Activated CD4-positive, CD25-positive, alpha-beta regulatory T cell treated with anti-CD3 and anti-CD28 coated beads, Interleukin-2, amount 50 U/mL, for 72 hours (primary cell): ENCODE measurements at regions not wholly inside any gene's neighbourhood (a gene's known extent, or its start where the extent isn't known, plus 50 kb on each side); places are given as distances from the start of the nearest gene placed in this dataset.
"Not testable (repeated sequence)": the region's sequence is repeated elsewhere in the genome, so short reads cannot be mapped to it uniquely, and the experiment has no call there.

ENCODE experiments used
- DNase-seq: peaks from one replicate; pipeline ENCODE4 v3.0.0; 2021

DNA sequence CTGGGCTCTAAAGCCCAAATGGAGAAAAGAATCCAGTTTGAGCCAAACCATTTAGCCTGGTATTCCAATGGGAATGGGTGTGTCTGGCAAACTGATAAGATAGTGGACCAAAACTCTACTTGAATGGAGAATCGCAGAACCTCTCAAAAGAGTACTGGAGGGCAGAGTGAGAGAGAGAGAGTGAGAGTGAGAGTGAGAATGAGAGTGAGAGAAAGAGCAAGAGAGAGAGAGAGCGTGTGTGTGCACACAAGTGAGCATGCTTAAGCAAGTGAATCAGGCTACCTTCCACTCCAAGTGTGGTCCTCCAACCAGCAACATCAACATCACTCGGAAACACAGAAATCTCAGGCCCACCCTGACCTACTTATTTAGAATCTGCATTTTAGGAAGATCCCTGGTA lies 58.8 kb downstream of the UQCRFS1 start:
- DNase-seq, result no peak

DNA sequence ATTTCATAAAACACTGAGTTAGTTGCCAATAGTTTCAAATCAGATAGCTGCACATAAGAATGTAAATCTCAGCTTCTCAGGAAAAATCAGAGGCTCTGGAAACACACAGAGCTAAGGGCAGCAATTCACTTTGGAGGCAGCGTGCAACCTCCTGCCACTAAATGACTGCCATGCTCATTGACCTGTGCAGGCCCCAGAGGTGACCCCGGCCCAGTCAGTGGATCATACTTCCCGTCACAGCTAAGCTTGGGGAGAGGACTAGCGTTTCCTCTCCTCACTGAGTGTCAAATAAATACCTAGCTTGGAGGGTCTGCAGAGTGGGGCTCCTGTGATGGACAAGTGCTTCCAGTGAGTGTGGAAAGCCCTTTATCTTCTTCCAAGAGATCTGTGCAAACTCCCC lies 67.2 kb downstream of the UQCRFS1 start:
- DNase-seq, result no peak

DNA sequence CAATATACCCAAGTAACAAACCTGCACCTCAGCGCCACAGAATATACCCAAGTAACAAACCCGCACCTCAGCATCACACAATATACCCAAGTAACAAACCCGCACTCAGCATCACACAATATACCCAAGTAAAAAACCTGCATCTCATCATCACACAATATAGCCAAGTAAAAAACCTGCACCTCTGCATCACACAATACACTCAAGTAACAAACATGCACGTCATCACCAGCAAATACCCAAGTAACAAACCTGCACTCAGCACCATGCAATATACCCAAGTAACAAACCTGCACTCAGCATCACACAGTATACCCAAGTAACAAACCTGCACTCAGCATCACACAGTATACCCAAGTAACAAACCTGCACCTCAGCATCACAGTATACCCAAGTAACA lies 69.8 kb downstream of the UQCRFS1 start:
- DNase-seq, result no peak

DNA sequence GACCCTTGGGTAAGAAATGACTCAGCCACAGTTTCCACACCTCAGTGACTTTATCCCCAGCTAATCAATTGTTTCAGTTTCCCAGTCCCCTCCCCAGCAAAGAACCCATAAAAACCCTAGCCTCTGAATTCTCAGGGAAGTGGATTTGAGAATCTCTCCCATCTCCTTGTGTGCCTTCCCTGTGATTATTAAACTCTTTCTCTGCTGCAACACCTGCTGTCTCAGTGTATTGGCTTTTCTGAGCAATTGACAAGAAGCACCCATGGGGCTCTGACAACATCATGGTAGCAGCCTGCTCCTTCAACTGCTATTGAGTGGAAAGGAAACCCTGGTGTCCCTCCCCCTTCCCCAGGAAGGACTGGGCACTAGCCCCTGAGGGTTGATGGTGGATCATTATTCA lies 73.7 kb downstream of the UQCRFS1 start:
- no peak for DNase-seq

DNA sequence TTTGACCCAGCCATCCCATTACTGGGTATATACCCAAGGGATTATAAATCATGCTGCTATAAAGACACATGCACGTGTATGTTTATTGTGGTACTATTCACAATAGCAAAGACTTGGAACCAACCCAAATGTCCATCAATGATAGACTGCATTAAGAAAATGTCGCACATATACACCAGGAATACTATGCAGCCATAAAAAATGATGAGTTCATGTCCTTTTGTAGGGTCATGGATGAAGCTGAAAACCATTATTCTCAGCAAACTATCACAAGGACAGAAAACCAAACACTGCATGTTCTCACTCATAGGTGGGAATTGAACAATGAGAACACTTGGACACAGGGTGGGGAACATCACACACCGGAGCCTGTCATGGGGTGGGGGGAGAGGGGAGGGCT lies 74.7 kb downstream of the UQCRFS1 start:
- not testable (repeated sequence) for DNase-seq

DNA sequence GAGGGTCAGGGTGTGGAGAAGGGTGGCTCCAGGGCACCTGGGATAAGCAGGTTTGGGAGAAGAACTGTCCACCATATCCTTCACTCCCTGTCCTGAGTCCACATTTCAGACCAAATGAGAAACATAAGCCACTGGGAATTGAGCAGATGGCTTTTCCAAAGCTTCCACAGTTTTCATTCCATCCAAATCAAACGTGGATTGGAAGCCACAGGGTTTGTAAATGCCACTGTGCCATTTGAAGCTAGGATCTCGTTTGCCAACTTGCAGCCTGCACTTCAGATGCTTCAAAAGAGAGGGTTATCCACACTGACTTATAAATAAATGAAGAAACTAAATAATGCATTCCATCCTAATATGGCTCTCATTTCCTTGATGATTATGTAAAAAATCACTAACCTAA lies 81.5 kb downstream of the UQCRFS1 start:
- DNase-seq, result no peak

DNA sequence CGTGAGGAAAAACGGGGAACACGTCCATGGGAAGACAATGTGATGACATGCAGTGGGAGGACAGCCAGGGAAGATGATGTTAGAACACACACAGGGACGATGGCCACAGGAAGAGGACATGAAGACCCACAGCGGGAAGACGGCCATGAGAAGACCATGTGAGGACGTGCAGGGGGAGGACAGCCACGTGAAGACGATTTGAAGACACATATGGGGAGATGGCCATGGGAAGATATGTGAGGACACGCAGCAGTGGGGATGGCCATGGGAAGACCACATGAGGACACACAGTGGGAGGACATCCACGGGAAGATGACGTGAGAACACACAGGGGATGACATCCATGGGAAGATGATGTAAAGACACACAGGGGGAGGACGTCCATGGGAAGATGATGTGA lies 83.8 kb downstream of the UQCRFS1 start:
- no peak for DNase-seq

DNA sequence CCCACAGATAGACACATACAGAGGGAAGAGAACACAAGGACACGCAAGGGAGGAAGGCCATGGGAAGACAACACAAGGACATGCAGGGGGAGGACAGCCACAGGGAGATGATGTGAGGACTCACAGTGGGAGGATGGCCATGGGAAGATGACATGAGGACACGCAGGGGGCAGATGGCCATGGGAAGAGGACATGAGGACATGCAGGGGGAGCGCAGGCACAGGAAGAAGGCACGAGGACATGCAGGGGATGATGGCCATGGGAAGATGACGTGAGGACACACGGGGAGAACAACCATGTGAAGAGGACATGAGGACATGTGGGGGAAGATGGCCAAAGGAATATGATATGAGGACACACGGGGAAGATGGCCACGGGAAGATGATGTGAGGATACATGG lies 84.7 kb downstream of the UQCRFS1 start:
- DNase-seq, result no peak

DNA sequence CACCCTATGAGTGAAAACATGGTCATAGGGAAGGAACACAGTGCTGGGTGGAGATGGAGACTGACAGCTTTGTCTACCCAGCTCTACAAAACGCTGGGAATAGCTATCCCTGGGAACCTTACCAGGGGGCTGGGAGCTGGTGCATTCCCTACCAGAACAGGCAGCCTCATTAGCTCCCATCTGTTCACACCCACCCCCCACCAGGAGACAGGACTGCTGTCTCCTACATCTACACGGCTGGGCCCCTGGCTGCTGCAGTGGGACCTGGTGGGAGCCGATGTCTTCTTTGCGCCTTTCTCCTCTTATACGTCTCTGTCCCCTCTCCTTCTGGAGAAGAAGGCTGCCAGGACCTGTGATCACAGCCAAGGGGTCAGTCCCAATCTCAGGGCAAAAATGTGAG lies 90.8 kb downstream of the UQCRFS1 start:
- DNase-seq, result no peak

DNA sequence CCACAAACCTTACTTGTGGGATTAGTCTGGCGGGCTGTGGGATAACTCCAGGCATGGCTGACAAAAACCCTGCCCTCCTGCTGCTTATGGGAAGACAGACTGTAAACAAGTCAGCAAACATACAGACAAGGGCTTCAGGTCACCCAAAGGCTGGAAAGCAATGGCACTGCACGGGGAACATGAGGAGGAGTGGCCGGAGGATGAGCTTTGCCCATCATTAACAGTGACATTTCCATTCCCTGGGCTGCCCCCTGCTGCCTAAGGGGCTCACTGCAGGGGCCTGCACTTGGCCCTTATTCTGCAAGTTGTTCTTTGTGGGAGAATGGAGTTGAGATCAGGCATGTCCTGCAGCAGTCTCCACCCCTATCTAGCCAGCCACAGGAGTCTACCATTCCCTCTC lies 91.3 kb downstream of the UQCRFS1 start:
- DNase-seq, result no peak

DNA sequence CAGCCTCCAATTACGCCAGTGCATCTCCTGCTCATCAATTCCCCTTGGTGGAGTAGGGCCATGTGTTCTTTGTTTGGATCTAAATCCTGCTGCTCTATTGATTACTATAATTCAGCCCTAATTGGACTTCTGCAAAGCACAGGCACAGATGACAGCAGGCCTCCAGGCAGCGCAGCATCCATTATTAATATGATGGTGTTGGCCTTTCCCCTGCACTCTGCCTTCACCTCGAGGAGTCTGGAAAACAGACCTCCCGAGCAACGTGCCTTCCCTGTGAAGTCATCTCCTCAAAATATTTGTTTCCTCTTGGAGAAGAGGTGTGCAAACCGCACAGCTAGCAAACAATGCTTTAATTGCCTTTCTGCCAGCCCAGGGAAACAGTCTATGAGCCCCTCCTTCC lies 92.5 kb downstream of the UQCRFS1 start:
- no peak for DNase-seq

DNA sequence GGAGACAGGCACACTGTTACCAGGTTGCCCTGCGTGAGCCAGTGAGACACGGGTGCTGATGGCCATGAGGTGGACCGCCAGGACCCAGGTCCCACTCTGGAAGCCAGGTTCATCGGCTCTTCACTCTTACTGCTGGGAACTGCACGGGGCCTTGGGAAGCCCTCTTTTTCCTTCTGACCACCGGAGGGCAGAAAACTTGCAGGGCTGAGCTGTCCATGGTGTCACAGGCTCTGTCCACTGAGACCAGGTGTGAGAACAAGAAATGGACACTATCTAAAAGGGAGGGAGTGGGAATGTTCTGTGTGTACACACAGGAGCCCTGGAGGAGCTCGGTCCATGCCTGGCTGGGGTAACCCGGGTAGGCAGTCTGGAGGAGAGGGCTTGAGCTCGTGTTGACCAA lies 93.4 kb downstream of the UQCRFS1 start:
- DNase-seq, result no peak

DNA sequence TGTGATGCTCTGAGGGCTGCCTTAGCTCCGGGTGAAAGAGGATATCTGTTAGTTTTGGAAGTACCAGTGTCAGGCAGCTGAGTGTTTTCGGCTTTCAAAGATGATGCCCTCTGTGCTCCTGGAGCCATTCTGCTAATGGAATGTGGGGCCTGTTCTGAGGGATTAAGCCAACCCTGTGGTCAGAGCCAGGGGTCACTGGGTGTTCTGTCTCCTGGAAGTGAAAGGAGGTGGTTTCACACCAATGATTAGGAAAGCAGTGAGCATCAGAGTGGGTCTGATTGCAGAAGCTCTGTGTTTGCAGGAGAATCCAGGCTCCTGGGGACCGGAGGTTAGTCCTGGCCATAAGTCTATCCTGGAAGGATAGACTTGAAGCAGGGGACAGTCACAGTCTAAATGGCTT lies 94.6 kb downstream of the UQCRFS1 start:
- DNase-seq, result no peak

DNA sequence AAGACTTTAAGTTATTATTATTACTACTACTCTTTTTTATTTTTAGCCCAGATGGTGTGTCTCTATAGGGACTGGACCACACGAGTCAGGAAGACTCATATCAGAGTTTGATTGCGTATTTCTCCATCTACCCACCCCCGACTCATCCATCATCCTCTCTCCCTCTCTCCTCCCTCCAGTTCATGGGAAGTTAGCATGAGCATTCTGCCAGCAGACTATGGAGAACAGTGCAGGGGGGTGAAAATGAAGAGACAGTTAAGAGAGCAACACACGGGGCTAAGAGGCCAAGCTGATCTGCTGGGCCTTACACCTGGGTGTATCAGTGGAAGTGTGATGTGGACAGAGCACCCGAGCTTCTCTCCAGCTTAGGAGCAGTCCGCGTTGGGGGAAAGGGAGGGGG lies 95.0 kb downstream of the UQCRFS1 start:
- DNase-seq, result no peak

DNA sequence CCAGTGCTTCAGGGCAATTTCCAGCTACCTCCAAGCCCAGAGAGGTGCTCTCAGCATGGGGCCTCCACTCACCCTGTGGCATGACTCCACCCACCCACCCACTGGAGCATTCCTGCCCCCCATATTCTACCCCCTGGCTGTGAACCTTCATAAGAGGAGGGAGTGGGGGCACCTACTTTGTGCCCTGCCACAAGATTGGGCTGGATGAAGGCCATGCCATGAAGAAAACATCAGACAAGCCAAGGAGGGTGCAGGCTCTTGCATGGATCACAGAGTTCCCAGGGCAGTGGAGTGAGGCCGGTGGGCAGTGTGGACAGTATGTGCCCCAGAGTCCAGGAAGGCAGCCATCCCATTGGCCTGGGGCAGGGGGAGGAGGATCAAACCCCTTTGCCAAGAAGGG lies 97.8 kb downstream of the UQCRFS1 start:
- no peak for DNase-seq

DNA sequence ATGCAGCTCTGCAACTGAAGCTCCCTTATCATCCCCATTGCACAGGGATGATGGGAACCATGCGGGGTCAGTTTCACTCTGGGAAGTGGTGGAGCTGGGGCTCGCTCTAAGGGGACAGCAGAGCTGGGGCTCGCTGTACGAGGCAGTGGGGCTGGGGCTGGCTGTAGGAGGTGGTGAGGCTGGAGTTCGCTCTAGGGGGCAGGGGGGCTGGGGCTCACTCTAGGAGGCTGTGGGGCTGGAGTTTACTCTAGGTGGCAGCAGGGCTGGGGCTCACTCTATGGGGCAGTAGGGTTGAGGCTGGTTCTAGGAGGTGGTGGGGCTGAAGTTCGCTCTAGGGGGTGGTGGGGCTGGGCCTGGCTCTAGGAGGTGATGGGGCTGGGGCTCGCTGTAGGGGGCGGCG lies 99.1 kb downstream of the UQCRFS1 start:
- no peak for DNase-seq

DNA sequence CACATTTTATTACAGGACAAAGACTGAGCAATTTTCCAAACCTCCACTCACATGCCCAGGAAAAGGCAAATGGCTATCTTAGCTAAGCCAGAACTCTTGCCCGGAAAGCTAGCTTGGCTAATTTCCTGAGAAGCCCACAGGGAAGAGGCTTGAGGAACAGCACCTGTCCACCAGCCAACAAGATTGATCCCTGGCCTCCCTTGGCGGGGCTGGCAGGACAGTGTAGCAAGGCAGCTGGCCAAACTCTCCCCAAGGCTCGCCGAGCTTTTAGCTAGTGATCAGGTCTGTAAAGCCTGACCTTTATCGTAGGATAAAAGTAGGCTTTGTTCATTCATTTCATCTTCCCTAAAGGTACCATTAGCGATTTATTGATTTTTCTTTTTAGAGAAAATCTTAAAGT lies 101.4 kb downstream of the UQCRFS1 start:
- DNase-seq, result no peak

DNA sequence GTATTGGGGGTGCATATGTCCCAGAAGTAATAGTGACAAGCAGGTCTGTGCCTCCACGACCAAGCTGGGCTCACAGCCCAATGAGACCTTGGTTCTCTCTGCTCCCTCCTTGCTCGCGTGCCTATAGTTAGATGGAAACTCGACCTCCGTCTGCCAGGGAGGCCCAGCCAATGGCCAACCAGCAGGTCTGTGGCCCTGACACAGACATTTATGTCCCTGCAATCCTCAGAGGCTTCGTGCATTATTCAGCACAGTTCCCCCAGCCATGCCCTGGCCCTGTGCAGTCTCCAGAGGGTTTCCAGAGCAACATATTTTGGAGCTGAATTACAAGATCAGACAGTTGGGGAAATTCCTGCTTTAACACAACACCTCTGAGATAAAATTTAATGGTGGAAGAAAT lies 105.1 kb downstream of the UQCRFS1 start:
- DNase-seq, result no peak

DNA sequence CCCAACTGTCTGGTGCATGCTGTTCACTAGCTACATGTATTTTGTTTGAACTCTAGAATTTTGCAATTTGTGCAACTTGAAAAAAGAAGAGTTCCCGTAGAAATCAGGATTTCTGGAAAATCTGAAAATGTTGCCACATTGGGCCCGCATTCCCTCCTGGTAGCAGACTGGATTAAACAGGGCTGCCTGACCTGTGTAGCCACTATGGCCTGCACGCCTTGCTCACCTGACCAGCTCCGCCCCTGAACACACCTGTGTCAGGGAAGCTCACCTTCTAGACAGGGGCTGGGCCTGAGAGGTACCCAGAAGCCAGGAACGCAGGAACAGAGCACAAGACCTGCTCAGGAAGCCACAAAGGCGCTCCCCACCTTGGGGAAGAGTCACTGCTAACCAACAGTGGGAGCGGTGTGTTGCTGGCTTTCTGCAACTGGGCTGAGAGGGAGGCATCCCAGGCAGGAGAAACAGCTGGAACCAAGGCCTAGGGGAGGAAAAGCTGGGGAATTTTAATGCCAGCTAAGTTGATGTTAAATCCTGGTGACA lies 106.5 kb downstream of the UQCRFS1 start:
- no peak for DNase-seq

DNA sequence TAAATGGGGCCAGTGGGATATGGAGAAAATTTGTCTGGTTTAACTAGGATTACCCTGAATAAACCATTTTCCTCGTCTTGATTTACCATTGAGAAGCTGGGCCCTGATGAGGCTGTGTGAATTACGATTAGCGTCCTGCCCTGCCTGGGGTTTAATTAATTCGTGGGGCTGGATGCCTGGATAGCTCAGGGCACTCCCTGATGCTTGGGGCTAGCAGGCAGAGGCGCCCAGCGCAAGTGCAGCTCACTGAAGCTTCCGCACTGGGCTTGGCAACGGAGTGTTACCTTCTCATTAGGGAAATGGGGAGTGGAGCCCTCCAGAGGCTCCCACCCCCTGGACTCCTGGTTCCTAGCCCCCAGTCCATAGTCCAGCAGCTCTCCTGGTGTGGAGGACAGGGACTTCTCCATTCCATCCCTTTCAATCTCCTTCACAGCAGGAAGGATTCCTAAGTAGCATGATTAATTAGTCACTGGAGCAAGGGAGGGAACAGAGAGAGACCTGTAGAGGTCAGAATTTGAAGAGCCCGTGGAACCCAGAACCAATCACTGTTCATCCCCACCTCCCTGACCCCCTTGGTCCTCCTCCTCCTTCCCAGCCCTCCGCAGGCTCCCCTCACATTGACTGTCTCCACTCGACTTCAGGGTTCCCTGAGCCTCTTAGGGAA lies 107.2 kb downstream of the UQCRFS1 start:
- DNase-seq, result no peak

DNA sequence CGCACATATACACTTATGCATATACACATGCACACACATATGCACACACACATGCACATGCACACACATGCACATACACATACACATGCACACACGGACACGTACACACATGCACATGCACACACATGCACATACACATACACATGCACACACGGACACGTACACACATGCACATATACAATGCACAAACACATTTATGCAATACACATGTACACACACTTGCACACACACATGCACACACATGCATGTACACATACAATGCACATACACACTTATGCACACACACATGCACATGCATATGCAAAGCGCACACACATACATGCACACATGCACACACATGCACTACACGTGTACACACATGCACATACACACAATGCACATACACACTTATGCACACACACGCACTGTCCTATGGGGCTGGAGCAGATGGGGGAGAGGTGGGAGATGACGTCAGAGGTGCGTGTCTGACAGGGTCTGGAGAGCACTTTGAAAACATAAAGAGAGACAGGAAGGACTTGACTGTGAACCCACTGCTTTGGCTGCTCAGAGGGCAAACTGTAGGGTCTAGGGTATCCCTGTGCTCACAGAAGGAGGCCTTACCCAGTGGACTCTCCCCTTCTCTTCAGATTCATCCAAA lies 108.2 kb downstream of the UQCRFS1 start:
- no peak for DNase-seq

DNA sequence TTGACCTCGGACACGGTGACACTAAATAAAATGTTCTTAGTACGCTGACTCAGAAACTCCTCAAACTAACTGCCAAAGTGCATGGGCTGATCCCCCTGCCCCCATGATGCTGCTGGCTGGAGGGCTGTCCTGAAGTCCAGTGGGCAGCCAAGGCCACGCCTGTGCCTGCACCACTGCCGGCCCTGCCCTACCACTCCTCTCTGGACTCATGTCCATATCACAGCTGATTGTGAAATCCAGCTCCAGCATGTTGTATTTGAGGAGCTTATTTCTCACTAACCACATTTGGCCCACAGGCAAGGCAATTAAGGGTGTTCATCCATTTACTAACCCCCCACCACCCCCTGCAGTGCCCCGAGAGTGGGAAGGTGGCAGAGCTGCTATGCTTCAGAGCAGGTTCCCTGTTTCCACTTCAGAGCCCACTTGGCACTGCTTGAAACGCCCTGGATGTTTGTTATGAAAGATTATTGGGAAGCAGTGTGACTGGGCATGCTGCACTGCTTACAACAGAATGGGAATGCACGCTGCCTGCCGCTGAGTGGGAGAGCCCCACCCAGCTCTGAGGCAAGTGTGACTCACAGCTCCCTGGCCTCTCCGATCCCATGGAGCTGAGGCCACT lies 114.0 kb downstream of the UQCRFS1 start:
- DNase-seq, result no peak

DNA sequence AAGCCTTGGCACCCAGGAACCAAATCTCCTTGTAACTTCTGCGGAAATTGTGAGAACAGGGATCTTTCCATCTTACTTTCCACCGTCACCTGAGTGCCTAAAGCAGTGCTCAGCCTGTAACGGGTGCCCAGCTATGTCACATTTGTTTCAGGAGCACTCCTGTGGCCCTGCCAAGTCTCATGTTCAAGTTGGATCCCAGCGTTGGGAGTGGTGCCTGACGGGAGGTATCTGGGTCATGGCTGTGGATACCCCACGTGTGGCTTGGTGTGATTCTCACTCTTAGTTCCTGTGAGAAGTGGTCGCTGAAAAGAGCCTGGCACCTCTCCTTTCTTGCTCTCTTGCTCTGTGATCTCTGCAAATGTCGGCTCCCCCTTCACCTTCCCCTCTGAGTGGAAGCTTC lies 114.9 kb downstream of the UQCRFS1 start:
- DNase-seq, result no peak

DNA sequence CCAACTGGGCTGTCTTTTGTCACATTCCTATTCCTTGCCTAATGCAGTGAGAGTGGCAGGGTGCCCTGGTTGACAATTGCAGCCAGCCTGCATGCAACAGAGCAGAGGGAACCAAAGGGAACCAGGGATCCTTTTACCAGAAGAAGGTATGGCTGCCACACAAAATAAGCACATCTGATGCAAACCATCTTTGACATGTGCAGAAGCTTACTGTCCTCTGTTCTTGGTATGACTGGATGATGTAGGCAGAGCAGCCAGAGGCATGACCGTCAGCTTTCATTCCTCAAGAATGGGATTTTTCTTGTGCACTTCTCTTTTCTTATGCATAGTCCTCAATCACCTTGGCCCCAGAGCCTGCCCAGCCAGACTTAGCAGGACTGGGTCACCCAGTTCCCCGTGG lies 116.1 kb downstream of the UQCRFS1 start:
- no peak for DNase-seq

DNA sequence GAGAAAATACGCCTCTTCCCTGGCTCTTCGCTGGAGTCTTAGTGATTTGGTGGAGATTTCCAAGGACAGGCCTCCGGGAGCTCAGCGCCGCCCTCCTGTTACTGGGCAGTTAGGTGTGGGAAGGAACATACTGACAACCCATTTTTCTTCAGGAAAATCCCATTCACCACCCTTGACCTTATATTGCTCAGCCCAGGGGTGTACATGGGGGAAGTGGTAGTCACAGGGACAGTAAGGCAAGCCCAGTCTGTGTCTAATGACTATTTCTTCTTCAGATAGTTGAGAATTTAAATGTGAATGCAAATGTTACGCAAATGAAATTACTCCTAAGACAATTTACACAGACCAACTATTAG lies 119.4 kb downstream of the UQCRFS1 start:
- DNase-seq, result no peak
